ENCODE measurements at regions not wholly inside any gene's neighbourhood (a gene's known extent, or its start where the extent isn't known, plus 50 kb on each side); places are given as distances from the start of the nearest gene placed in this dataset.

GRCh38 chr5:135135530-135136226 is 101.7 kb upstream of the PITX1 start:
- no peaks in the 10 kb centered on the region for H3K36me3 ChIP-seq (ENCODE audit: control insufficient read depth in 4 of 4, insufficient read depth in 3 of 4, low read depth in 1 of 4, low read length in 3 of 4)
- H3K9ac ChIP-seq (ENCODE audit: low read depth in 1 of 2, low read length in 2 of 2): no peak overlapping the region
- no peak overlapping the region for H3K4me3 ChIP-seq (ENCODE audit: low read depth in 1 of 3, low read length in 3 of 3)
- H3K27ac ChIP-seq (ENCODE audit: low read depth in 1 of 2, low read length in 2 of 2): no peak overlapping the region
- peak; percentile 68 to 72 for TF ChIP-seq RXRA (IDR thresholded peaks at IDR 0.05)
- no peak for TF ChIP-seq JUND (IDR thresholded peaks at IDR 0.05)
- WGBS: 55% methylated on average over 14 of the region's 14 CpGs
- peak; percentile 43 for DNase-seq (ENCODE audit: low spot score)
- no peaks in the 10 kb centered on the region for H3K4me1 ChIP-seq (ENCODE audit: control insufficient read depth in 4 of 4, insufficient read depth in 4 of 4, low read length in 3 of 4)
- H3K9me3 ChIP-seq (ENCODE audit: control insufficient read depth in 4 of 4, low read length in 3 of 4): no peaks in the 10 kb centered on the region
- H3K27me3 ChIP-seq (ENCODE audit: control insufficient read depth in 4 of 4, insufficient read depth in 4 of 4, low read length in 3 of 4): peaks cover 0 to 3% (median 0%) of the 10 kb centered on the region in 4 donors

- Histone ChIP-seq H3K27ac (ENCODE audit: low read depth in 1 of 2, low read length in 2 of 2) (no peak overlapping the region), H3K9ac (ENCODE audit: low read depth in 1 of 2, low read length in 2 of 2) (no peak overlapping the region), H3K36me3 (ENCODE audit: control insufficient read depth in 4 of 4, insufficient read depth in 3 of 4, low read depth in 1 of 4, low read length in 3 of 4) (no peaks in the 10 kb centered on the region), H3K9me3 (ENCODE audit: control insufficient read depth in 4 of 4, low read length in 3 of 4) (no peaks in the 10 kb centered on the region), H3K27me3 (ENCODE audit: control insufficient read depth in 4 of 4, insufficient read depth in 4 of 4, low read length in 3 of 4) (peaks cover 0 to 3% (median 0%) of the 10 kb centered on the region in 4 donors), H3K4me1 (ENCODE audit: control insufficient read depth in 4 of 4, insufficient read depth in 4 of 4, low read length in 3 of 4) (no peaks in the 10 kb centered on the region), H3K4me3 (ENCODE audit: low read depth in 1 of 3, low read length in 3 of 3) (no peak overlapping the region)
- no peak for TF ChIP-seq JUND (IDR thresholded peaks at IDR 0.05)
- no peak for TF ChIP-seq NR2F2 (IDR thresholded peaks at IDR 0.05)
- no peak for TF ChIP-seq HNF4A (conservative IDR thresholded peaks at IDR 0.05)
- TF ChIP-seq RXRA (IDR thresholded peaks at IDR 0.05): no peak
- TF ChIP-seq ZBTB33 (IDR thresholded peaks at IDR 0.05): no peak
- DNase-seq (ENCODE audit: low spot score): no peak
- WGBS: 86% methylated on average over 7 of the region's 7 CpGs
Observed at GRCh38 chr5:135134691-135135381, 100.8 kb upstream of the PITX1 start.

- H3K9ac ChIP-seq (ENCODE audit: low read depth in 1 of 2, low read length in 2 of 2): no peak overlapping the region
- H3K9me3 ChIP-seq (ENCODE audit: control insufficient read depth in 4 of 4, low read length in 3 of 4): no peaks in the 10 kb centered on the region
- peak; percentile 54 for DNase-seq (ENCODE audit: low spot score)
- no peaks in the 10 kb centered on the region for H3K4me1 ChIP-seq (ENCODE audit: control insufficient read depth in 4 of 4, insufficient read depth in 4 of 4, low read length in 3 of 4)
- no peak for TF ChIP-seq TAF1 (conservative IDR thresholded peaks at IDR 0.05)
- no peak for TF ChIP-seq NR2F2 (IDR thresholded peaks at IDR 0.05)
- TF ChIP-seq MAX (IDR thresholded peaks at IDR 0.05): no peak
- TF ChIP-seq FOXA1 (IDR thresholded peaks at IDR 0.05): no peak
- TF ChIP-seq ZBTB33 (IDR thresholded peaks at IDR 0.05): no peak
- no peak for TF ChIP-seq REST (IDR thresholded peaks at IDR 0.05)
- peaks cover 0 to 3% (median 0%) of the 10 kb centered on the region in 4 donors for H3K27me3 ChIP-seq (ENCODE audit: control insufficient read depth in 4 of 4, insufficient read depth in 4 of 4, low read length in 3 of 4)
- H3K36me3 ChIP-seq (ENCODE audit: control insufficient read depth in 4 of 4, insufficient read depth in 3 of 4, low read depth in 1 of 4, low read length in 3 of 4): no peaks in the 10 kb centered on the region
- H3K4me3 ChIP-seq (ENCODE audit: low read depth in 1 of 3, low read length in 3 of 3): no peak overlapping the region
- no peak overlapping the region for H3K27ac ChIP-seq (ENCODE audit: low read depth in 1 of 2, low read length in 2 of 2)
- WGBS: 48% methylated on average over 18 of the region's 18 CpGs
Observed at GRCh38 chr5:135133698-135134515, 99.9 kb upstream of the PITX1 start.

Measured in liver (tissue), 7 donors.